ENCODE measurements at regions not wholly inside any gene's neighbourhood (a gene's known extent, or its start where the extent isn't known, plus 50 kb on each side); places are given as distances from the start of the nearest gene placed in this dataset.

DNA sequence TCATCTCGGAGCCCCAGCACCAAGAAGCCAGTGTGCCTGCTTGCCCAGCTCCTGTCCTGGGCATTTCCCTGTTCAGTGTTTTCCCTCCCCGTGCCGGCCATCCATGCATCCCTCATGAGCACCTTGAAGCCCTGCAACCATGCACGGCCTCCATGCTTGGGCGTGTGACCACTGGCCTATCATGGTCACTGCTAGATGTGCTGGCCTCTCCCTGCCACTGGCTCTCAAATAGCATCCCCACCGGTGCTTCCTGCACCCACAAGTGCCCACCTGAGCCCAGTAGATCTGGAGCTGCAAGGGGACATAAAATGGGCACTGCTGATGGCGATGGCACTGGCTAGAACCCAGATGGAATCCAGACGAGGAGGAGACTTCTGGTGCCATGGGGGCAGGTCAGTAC, 126.0 kb downstream of the TUBA3C start:
- TF ChIP-seq EZH2 (IDR thresholded peaks at IDR 0.05) (no peak), POLR2AphosphoS5 (IDR thresholded peaks at IDR 0.05; ENCODE audit: borderline replicate concordance, low read depth, low read length) (no peak)

All from SK-N-MC (cell line).